ENCODE measurements at regions not wholly inside any gene's neighbourhood (a gene's known extent, or its start where the extent isn't known, plus 50 kb on each side); places are given as distances from the start of the nearest gene placed in this dataset.
"Not testable (repeated sequence)": the region's sequence is repeated elsewhere in the genome, so short reads cannot be mapped to it uniquely, and the experiment has no call there.

DNA sequence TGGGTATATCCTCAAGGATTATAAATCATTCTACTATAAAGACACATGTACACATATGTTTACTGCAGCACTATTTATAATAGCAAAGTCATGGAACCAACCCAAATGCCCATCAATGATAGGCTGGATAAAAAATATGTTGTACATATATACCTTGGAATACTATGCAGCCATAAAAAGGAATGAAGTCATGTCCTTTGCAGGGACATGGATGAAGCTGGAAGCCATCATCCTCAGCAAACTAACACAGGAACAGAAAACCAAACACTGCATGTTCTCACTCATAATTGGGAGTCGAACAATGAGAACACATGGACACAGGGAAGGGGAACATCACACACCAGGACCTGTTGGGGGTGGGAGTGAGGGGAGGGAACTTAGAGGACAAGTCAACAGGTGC lies 715.0 kb upstream of the ADGRB3 start:
- CTCF ChIA-PET; ATAC-seq; H3K27ac ChIP-seq (ENCODE audit: control insufficient read depth, insufficient read depth); FAIRE-seq; H3K4me3 ChIP-seq; H3K9ac ChIP-seq (ENCODE audit: control insufficient read depth, insufficient read depth, low read length); H3K79me2 ChIP-seq (ENCODE audit: control insufficient read depth, insufficient read depth, low read length); RAD21 ChIA-PET (ENCODE audit: unreplicated experiment); H4K20me1 ChIP-seq (ENCODE audit: control insufficient read depth, insufficient read depth); H3K4me2 ChIP-seq (ENCODE audit: control insufficient read depth, insufficient read depth); intact Hi-C loops (cut with micrococcal nuclease; ENCODE audit: unreplicated experiment); H3K36me3 ChIP-seq (ENCODE audit: control insufficient read depth in 2 of 2, insufficient read depth in 2 of 2, low read length in 1 of 2); in situ Hi-C loops (cut with MboI); BruUV-seq (replicated peaks); H3K27me3 ChIP-seq (replicated peaks in 1 of 2; ENCODE audit: control insufficient read depth in 2 of 2, insufficient read depth in 2 of 2, low read length in 1 of 2); POLR2A ChIA-PET; DNase-seq (ENCODE audit: low read depth, low spot score); H3K9me3 ChIP-seq (replicated peaks; ENCODE audit: control insufficient read depth, insufficient read depth, low read length); H3K4me1 ChIP-seq (ENCODE audit: control insufficient read depth, insufficient read depth, low read length); H2AFZ ChIP-seq (ENCODE audit: control insufficient read depth, low read depth, low read length): not testable (repeated sequence)
- 33% methylated on average over 1 of the region's 1 CpG for WGBS (ENCODE audit: insufficient coverage, insufficient replicate concordance, low lambda C conversion rate, missing lambda C conversion rate)
- SMC1A ChIA-PET (ENCODE audit: uncharacterized antibody, unreplicated experiment): interaction anchor here (0.9 kb wide), 1 partner anchor 26 kb away, joined by 3 read pairs; no protein-coding TSS in a partner anchor

DNA sequence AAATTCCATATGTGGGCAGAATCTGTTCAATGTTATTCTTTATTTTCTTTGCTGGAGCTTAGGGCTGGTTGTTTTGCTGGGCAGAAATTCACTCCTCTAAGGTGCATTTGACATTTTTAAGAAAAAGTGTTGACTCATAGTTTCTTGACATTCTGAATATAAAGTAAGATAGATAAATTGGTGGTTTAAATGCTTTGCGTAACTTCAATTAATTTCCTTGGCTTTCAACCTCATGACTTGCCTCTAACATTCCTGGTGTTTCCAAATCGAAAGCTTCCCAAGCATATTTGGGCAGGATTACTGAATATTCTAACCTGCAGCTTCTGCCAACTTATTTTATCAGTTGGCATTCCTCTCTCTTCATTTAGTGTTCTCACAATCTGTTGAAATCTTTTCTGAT lies 718.7 kb upstream of the ADGRB3 start:
- H3K4me1 ChIP-seq (ENCODE audit: control insufficient read depth, insufficient read depth, low read length): no peaks in the 10 kb centered on the region
- SMC1A ChIA-PET (ENCODE audit: uncharacterized antibody, unreplicated experiment): interaction anchor here (0.7 kb wide), 1 partner anchor 15 kb away, joined by 3 read pairs; no protein-coding TSS in a partner anchor
- in situ Hi-C loops (cut with MboI) (no loop called here), intact Hi-C loops (cut with micrococcal nuclease; ENCODE audit: unreplicated experiment) (no loop called here)
- no peaks in the 10 kb centered on the region for H3K79me2 ChIP-seq (ENCODE audit: control insufficient read depth, insufficient read depth, low read length)
- H3K9me3 ChIP-seq (replicated peaks; ENCODE audit: control insufficient read depth, insufficient read depth, low read length): no peaks in the 10 kb centered on the region
- no peaks in the 10 kb centered on the region for H3K36me3 ChIP-seq (ENCODE audit: control insufficient read depth in 2 of 2, insufficient read depth in 2 of 2, low read length in 1 of 2)
- no peak overlapping the region for H3K4me3 ChIP-seq
- ATAC-seq (no peak), FAIRE-seq (no peak), DNase-seq (ENCODE audit: low read depth, low spot score) (no peak)
- TF ChIP-seq SMC3 (IDR thresholded peaks at IDR 0.05; ENCODE audit: borderline replicate concordance, low read length) (no peak), FOS (IDR thresholded peaks at IDR 0.05; ENCODE audit: borderline replicate concordance, extremely low read depth, insufficient read length) (no peak), POLR2AphosphoS5 (IDR thresholded peaks at IDR 0.05; ENCODE audit: low read length) (no peak), BRCA1 (IDR thresholded peaks at IDR 0.05; ENCODE audit: low read depth, low read length) (no peak), TAF1 (IDR thresholded peaks at IDR 0.05; ENCODE audit: borderline replicate concordance, low read depth, low read length) (no peak), MYC (IDR thresholded peaks at IDR 0.05; ENCODE audit: insufficient read depth, insufficient read length, insufficient replicate concordance, low read length, severe bottlenecking) (no peak), STAT3 (IDR thresholded peaks at IDR 0.05; ENCODE audit: low read depth, low read length) (no peak), HDAC2 (IDR thresholded peaks at IDR 0.05) (no peak), RAD51 (IDR thresholded peaks at IDR 0.05) (no peak)
- TF ChIP-seq, protein P1, sequence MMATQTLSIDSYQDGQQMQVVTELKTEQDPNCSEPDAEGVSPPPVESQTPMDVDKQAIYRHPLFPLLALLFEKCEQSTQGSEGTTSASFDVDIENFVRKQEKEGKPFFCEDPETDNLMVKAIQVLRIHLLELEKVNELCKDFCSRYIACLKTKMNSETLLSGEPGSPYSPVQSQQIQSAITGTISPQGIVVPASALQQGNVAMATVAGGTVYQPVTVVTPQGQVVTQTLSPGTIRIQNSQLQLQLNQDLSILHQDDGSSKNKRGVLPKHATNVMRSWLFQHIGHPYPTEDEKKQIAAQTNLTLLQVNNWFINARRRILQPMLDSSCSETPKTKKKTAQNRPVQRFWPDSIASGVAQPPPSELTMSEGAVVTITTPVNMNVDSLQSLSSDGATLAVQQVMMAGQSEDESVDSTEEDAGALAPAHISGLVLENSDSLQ (IDR thresholded peaks at IDR 0.05): no peak
- TF ChIP-seq, protein P2, sequence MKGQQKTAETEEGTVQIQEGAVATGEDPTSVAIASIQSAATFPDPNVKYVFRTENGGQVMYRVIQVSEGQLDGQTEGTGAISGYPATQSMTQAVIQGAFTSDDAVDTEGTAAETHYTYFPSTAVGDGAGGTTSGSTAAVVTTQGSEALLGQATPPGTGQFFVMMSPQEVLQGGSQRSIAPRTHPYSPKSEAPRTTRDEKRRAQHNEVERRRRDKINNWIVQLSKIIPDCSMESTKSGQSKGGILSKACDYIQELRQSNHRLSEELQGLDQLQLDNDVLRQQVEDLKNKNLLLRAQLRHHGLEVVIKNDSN (IDR thresholded peaks at IDR 0.05; ENCODE audit: borderline replicate concordance, extremely low read length, insufficient read depth, low read depth, low read length): no peak
- H3K27ac ChIP-seq (ENCODE audit: control insufficient read depth, insufficient read depth): no peak overlapping the region
- H3K9ac ChIP-seq (ENCODE audit: control insufficient read depth, insufficient read depth, low read length): no peak overlapping the region
- H2AFZ ChIP-seq (ENCODE audit: control insufficient read depth, low read depth, low read length): no peak overlapping the region
- no peaks in the 10 kb centered on the region for H4K20me1 ChIP-seq (ENCODE audit: control insufficient read depth, insufficient read depth)
- BruUV-seq (replicated peaks): no TSS peak
- 38% methylated on average over 2 of the region's 2 CpGs for WGBS (ENCODE audit: insufficient coverage, insufficient replicate concordance, low lambda C conversion rate, missing lambda C conversion rate)
- CTCF ChIA-PET: interaction anchor here (1.2 kb wide), 1 partner anchor 12 kb away, joined by 3 read pairs; no protein-coding TSS in a partner anchor
- POLR2A ChIA-PET: no interaction called here
- RAD21 ChIA-PET (ENCODE audit: unreplicated experiment): no interaction called here
- no peaks in the 10 kb centered on the region for H3K27me3 ChIP-seq (replicated peaks in 1 of 2; ENCODE audit: control insufficient read depth in 2 of 2, insufficient read depth in 2 of 2, low read length in 1 of 2)
- H3K4me2 ChIP-seq (ENCODE audit: control insufficient read depth, insufficient read depth): no peak overlapping the region
